ENCODE measurements at regions not wholly inside any gene's neighbourhood (a gene's known extent, or its start where the extent isn't known, plus 50 kb on each side); places are given as distances from the start of the nearest gene placed in this dataset.
"Not testable (repeated sequence)": the region's sequence is repeated elsewhere in the genome, so short reads cannot be mapped to it uniquely, and the experiment has no call there.

GRCh38 chr13:97880311-97880675 is 73.2 kb upstream of the IPO5 start:
- DNase-seq: no peak

GRCh38 chr13:97881556-97881955 is 71.9 kb upstream of the IPO5 start:
- DNase-seq: no peak

GRCh38 chr13:97883396-97883795 is 70.1 kb upstream of the IPO5 start:
- DNase-seq: no peak

GRCh38 chr13:97884707-97885468 is 68.6 kb upstream of the IPO5 start:
- no peak for DNase-seq

GRCh38 chr13:97885641-97886040 is 67.8 kb upstream of the IPO5 start:
- DNase-seq: no peak

GRCh38 chr13:97889803-97890202 is 63.7 kb upstream of the IPO5 start:
- DNase-seq: no peak

- DNase-seq: no peak
These were observed 62.9 kb upstream of the IPO5 start for GRCh38 chr13:97890573-97890972.

- DNase-seq: not testable (repeated sequence)
These were observed 61.5 kb upstream of the IPO5 start for GRCh38 chr13:97891964-97892363.

GRCh38 chr13:97892717-97893116 is 60.8 kb upstream of the IPO5 start:
- DNase-seq: no peak

- no peak for DNase-seq
These were observed 58.1 kb upstream of the IPO5 start for GRCh38 chr13:97895383-97895782.

- DNase-seq: no peak
These were observed 57.0 kb upstream of the IPO5 start for GRCh38 chr13:97896446-97896845.

- DNase-seq: no peak
These were observed 51.8 kb upstream of the IPO5 start for GRCh38 chr13:97901716-97902115.

All from NCI-H526 treated with DMSO at 0.1 percent for 48 hours (cell line).